ENCODE measurements at regions not wholly inside any gene's neighbourhood (a gene's known extent, or its start where the extent isn't known, plus 50 kb on each side); places are given as distances from the start of the nearest gene placed in this dataset.

DNA sequence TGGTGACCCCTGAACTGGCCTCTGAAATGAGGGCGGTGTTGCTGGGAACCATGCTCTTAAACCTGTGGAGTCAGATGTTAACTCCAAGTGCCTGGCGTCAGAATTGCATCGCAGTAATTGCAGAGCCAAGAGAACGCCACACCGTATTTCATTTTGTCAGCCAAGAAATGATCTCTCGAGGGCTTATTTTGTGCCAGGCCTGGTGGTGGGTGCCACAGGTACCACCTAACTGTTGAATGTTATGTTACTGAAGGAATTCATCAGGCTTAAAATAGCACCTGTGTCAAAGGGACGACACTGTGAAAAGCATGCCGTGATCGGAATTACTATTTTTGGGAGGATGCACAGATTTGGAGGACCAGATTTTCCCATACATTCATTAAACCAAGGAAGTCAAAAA is 51.9 kb upstream of the BAIAP2L1 start:
- DNase-seq (ENCODE audit: low spot score) (no peak), FAIRE-seq (no peak), ATAC-seq (no peak)
- Histone ChIP-seq H3K4me2 (ENCODE audit: low read depth, low read length) (no peak overlapping the region), H3K27me3 (ENCODE audit: control insufficient read depth in 1 of 2, insufficient read depth in 2 of 2, low read length in 2 of 2) (peaks cover 0 to 8% of the 10 kb centered on the region in 2 experiments; a peak in 2 of 5 replicates), H3K79me2 (ENCODE audit: insufficient read depth, low read length) (no peaks in the 10 kb centered on the region), H3K4me3 (replicated peaks in 1 of 3; ENCODE audit: insufficient read depth in 1 of 3, low read depth in 2 of 3, low read length in 3 of 3) (no peak overlapping the region), H3K9me3 (ENCODE audit: low read length) (no peaks in the 10 kb centered on the region), H2AFZ (ENCODE audit: low read length) (no peak overlapping the region), H3K36me3 (replicated peaks in 1 of 2; ENCODE audit: control insufficient read depth in 1 of 2, insufficient read depth in 2 of 2, low read length in 2 of 2) (no peaks in the 10 kb centered on the region), H3K4me1 (ENCODE audit: insufficient read depth, low read length) (no peaks in the 10 kb centered on the region), H3K9ac (ENCODE audit: insufficient read depth, low read depth, low read length) (no peak overlapping the region), H3K27ac (ENCODE audit: extremely low read length, insufficient read depth, low read length) (no peak overlapping the region), H4K20me1 (ENCODE audit: insufficient read depth, low read length) (no peaks in the 10 kb centered on the region)
- 70% methylated on average over 9 of the region's 9 CpGs for WGBS (ENCODE audit: low lambda C conversion rate)
- intact Hi-C loops (cut with micrococcal nuclease; ENCODE audit: unreplicated experiment) (no loop called here), in situ Hi-C loops (cut with HindIII; ENCODE audit: extremely low pct_ligation_motif_present, low pct_unique_long_range_greater_than_20kb) (no loop called here)
- BruUV-seq (replicated peaks): no TSS peak
- CTCF ChIA-PET (ENCODE audit: low intra/inter-chr PET ratio, low total read pairs): no interaction called here
- POLR2A ChIA-PET: no interaction called here
- TF ChIP-seq JUN (CRISPR knock-in tag; IDR thresholded peaks at IDR 0.05) (no peak), JARID2 (CRISPR knock-in tag; IDR thresholded peaks at IDR 0.05; ENCODE audit: insufficient replicate concordance) (no peak), CENPX (CRISPR knock-in tag; IDR thresholded peaks at IDR 0.05) (no peak), NCOA1 (CRISPR knock-in tag; IDR thresholded peaks at IDR 0.05) (no peak), KLF13 (CRISPR knock-in tag; IDR thresholded peaks at IDR 0.05) (no peak), ZNF674 (CRISPR knock-in tag; IDR thresholded peaks at IDR 0.05; ENCODE audit: low read depth) (no peak), TOPORS (CRISPR knock-in tag; IDR thresholded peaks at IDR 0.05) (no peak), CREB1 (IDR thresholded peaks at IDR 0.05) (no peak), CREB1 (CRISPR knock-in tag; IDR thresholded peaks at IDR 0.05) (no peak), CBX5 (CRISPR knock-in tag; IDR thresholded peaks at IDR 0.05; ENCODE audit: borderline replicate concordance) (no peak)

Measured in HepG2 (cell line).